ENCODE measurements at regions not wholly inside any gene's neighbourhood (a gene's known extent, or its start where the extent isn't known, plus 50 kb on each side); places are given as distances from the start of the nearest gene placed in this dataset.

- WGBS (ENCODE audit: low lambda C conversion rate), result 25% methylated on average over 5 of the region's 5 CpGs
- POLR2A ChIA-PET, result no interaction called here
- BruUV-seq (replicated peaks), result no TSS peak
- no peak for DNase-seq (ENCODE audit: low spot score)
- CTCF ChIA-PET (ENCODE audit: low intra/inter-chr PET ratio, low total read pairs), result no interaction called here
- in situ Hi-C loops (cut with HindIII; ENCODE audit: extremely low pct_ligation_motif_present, low pct_unique_long_range_greater_than_20kb) (no loop called here), intact Hi-C loops (cut with micrococcal nuclease; ENCODE audit: unreplicated experiment) (no loop called here)
- no peak overlapping the region for H2AFZ ChIP-seq (ENCODE audit: low read length)
- no peaks in the 10 kb centered on the region for H3K27me3 ChIP-seq (ENCODE audit: control insufficient read depth in 1 of 2, insufficient read depth in 2 of 2, low read length in 2 of 2)
- no peaks in the 10 kb centered on the region for H4K20me1 ChIP-seq (ENCODE audit: insufficient read depth, low read length)
- FAIRE-seq, result no peak
- H3K4me1 ChIP-seq (ENCODE audit: insufficient read depth, low read length), result no peaks in the 10 kb centered on the region
- H3K36me3 ChIP-seq (replicated peaks in 1 of 2; ENCODE audit: control insufficient read depth in 1 of 2, insufficient read depth in 2 of 2, low read length in 2 of 2), result no peaks in the 10 kb centered on the region
- TF ChIP-seq FOSL1 (CRISPR knock-in tag; IDR thresholded peaks at IDR 0.05; ENCODE audit: borderline replicate concordance) (no peak), ZNF570 (CRISPR knock-in tag; IDR thresholded peaks at IDR 0.05; ENCODE audit: borderline replicate concordance) (no peak), WIZ (CRISPR knock-in tag; IDR thresholded peaks at IDR 0.05) (no peak), KAT2B (IDR thresholded peaks at IDR 0.05; ENCODE audit: borderline replicate concordance, low read depth, low read length) (no peak), ZNF589 (CRISPR knock-in tag; conservative IDR thresholded peaks at IDR 0.05) (no peak), CEBPG (CRISPR knock-in tag; IDR thresholded peaks at IDR 0.05) (no peak), ZMYM3 (CRISPR knock-in tag; IDR thresholded peaks at IDR 0.05) (no peak), SRSF9 (IDR thresholded peaks at IDR 0.05; ENCODE audit: borderline replicate concordance, insufficient read depth, low read depth, low read length, poor library complexity, severe bottlenecking) (no peak)
- no peak overlapping the region for H3K27ac ChIP-seq (ENCODE audit: extremely low read length, insufficient read depth, low read length)
- H3K9ac ChIP-seq (ENCODE audit: insufficient read depth, low read depth, low read length), result no peak overlapping the region
- H3K4me3 ChIP-seq (replicated peaks in 1 of 3; ENCODE audit: insufficient read depth in 1 of 3, low read depth in 2 of 3, low read length in 3 of 3), result no peak overlapping the region
- no peak for ATAC-seq
- H3K79me2 ChIP-seq (ENCODE audit: insufficient read depth, low read length), result no peaks in the 10 kb centered on the region
- H3K9me3 ChIP-seq (ENCODE audit: low read length), result no peaks in the 10 kb centered on the region
- no peak overlapping the region for H3K4me2 ChIP-seq (ENCODE audit: low read depth, low read length)
Observed at GRCh38 chr4:179164267-179164999, 1722.2 kb upstream of the AGA start.

GRCh38 chr4:179165000-179165738 lies 1722.9 kb upstream of the AGA start:
- intact Hi-C loops (cut with micrococcal nuclease; ENCODE audit: unreplicated experiment), result no loop called here
- H3K4me2 ChIP-seq (ENCODE audit: low read depth, low read length), result no peak overlapping the region
- no peaks in the 10 kb centered on the region for H4K20me1 ChIP-seq (ENCODE audit: insufficient read depth, low read length)
- no peaks in the 10 kb centered on the region for H3K27me3 ChIP-seq (ENCODE audit: control insufficient read depth in 1 of 2, insufficient read depth in 2 of 2, low read length in 2 of 2)
- H3K27ac ChIP-seq (ENCODE audit: extremely low read length, insufficient read depth, low read length), result no peak overlapping the region
- no TSS peak for BruUV-seq (replicated peaks)
- ATAC-seq, result no peak
- H3K9ac ChIP-seq (ENCODE audit: insufficient read depth, low read depth, low read length), result no peak overlapping the region
- H3K36me3 ChIP-seq (replicated peaks in 1 of 2; ENCODE audit: control insufficient read depth in 1 of 2, insufficient read depth in 2 of 2, low read length in 2 of 2), result no peaks in the 10 kb centered on the region
- H3K9me3 ChIP-seq (ENCODE audit: low read length), result no peaks in the 10 kb centered on the region
- ChIA-PET CTCF (ENCODE audit: low intra/inter-chr PET ratio, low total read pairs) (no interaction called here), POLR2A (no interaction called here)
- no peak for DNase-seq (ENCODE audit: low spot score)
- no peak overlapping the region for H3K4me3 ChIP-seq (replicated peaks in 1 of 3; ENCODE audit: insufficient read depth in 1 of 3, low read depth in 2 of 3, low read length in 3 of 3)
- FAIRE-seq, result no peak
- TF ChIP-seq ZNF672 (CRISPR knock-in tag; IDR thresholded peaks at IDR 0.05) (no peak), MAFK (conservative IDR thresholded peaks at IDR 0.05 in 1 of 2, IDR thresholded peaks at IDR 0.05 in 1 of 2; ENCODE audit: low read length in 2 of 2) (no peak), ASH2L (IDR thresholded peaks at IDR 0.05; ENCODE audit: insufficient read length, low read depth, low read length) (no peak), NR2F6 (IDR thresholded peaks at IDR 0.05) (no peak), NR2F6 (CRISPR knock-in tag; IDR thresholded peaks at IDR 0.05) (no peak), ATAD3A (CRISPR knock-in tag; IDR thresholded peaks at IDR 0.05) (no peak), NFE2L2 (IDR thresholded peaks at IDR 0.05; ENCODE audit: low read length) (no peak), ZBTB26 (CRISPR knock-in tag; IDR thresholded peaks at IDR 0.05; ENCODE audit: borderline replicate concordance) (no peak), U2AF2 (IDR thresholded peaks at IDR 0.05; ENCODE audit: low read depth, low read length) (no peak), ZFX (CRISPR knock-in tag; IDR thresholded peaks at IDR 0.05; ENCODE audit: low read depth) (no peak), SMAD9 (CRISPR knock-in tag; IDR thresholded peaks at IDR 0.05) (no peak)
- no peaks in the 10 kb centered on the region for H3K79me2 ChIP-seq (ENCODE audit: insufficient read depth, low read length)
- no peak overlapping the region for H2AFZ ChIP-seq (ENCODE audit: low read length)
- 4% methylated on average over 4 of the region's 4 CpGs for WGBS (ENCODE audit: low lambda C conversion rate)
- H3K4me1 ChIP-seq (ENCODE audit: insufficient read depth, low read length), result no peaks in the 10 kb centered on the region
- in situ Hi-C loops (cut with HindIII; ENCODE audit: extremely low pct_ligation_motif_present, low pct_unique_long_range_greater_than_20kb), result no loop called here

All from HepG2 (cell line).